CD4-positive, alpha-beta T cell treated with Interferon gamma for 1 hour (primary cell): ENCODE measurements at regions not wholly inside any gene's neighbourhood (a gene's known extent, or its start where the extent isn't known, plus 50 kb on each side); places are given as distances from the start of the nearest gene placed in this dataset.

Experiments
- DNase-seq: peaks from one replicate; pipeline ENCODE4 v3.0.0-alpha.2; 2020

GRCh38 chr12:124456133-124456651 lies 111.2 kb downstream of the NCOR2 start:
- no peak for DNase-seq

- DNase-seq: no peak
Observed at GRCh38 chr12:124455336-124455735, 112.1 kb downstream of the NCOR2 start.

- DNase-seq: peak; percentile 33
Observed at GRCh38 chr12:124454735-124455134, 112.7 kb downstream of the NCOR2 start.

GRCh38 chr12:124454352-124454725 lies 113.1 kb downstream of the NCOR2 start:
- no peak for DNase-seq

- peak; percentile 90 for DNase-seq
Observed at GRCh38 chr12:124453419-124454351, 113.7 kb downstream of the NCOR2 start.

GRCh38 chr12:124452576-124453331 lies 114.7 kb downstream of the NCOR2 start:
- no peak for DNase-seq

- no peak for DNase-seq
Observed at GRCh38 chr12:124451637-124452243, 115.7 kb downstream of the NCOR2 start.

- no peak for DNase-seq
Observed at GRCh38 chr12:124451016-124451415, 116.4 kb downstream of the NCOR2 start.

GRCh38 chr12:124450376-124450750 lies 117.0 kb downstream of the NCOR2 start:
- no peak for DNase-seq

GRCh38 chr12:124449623-124450375 lies 117.6 kb downstream of the NCOR2 start:
- DNase-seq: no peak

- DNase-seq: no peak
Observed at GRCh38 chr12:124448955-124449622, 118.3 kb downstream of the NCOR2 start.

GRCh38 chr12:124448241-124448954 lies 119.0 kb downstream of the NCOR2 start:
- no peak for DNase-seq

GRCh38 chr12:124446364-124446763 lies 121.0 kb downstream of the NCOR2 start:
- DNase-seq: no peak

GRCh38 chr12:124445826-124446225 lies 121.6 kb downstream of the NCOR2 start:
- no peak for DNase-seq

- DNase-seq: no peak
Observed at GRCh38 chr12:124445121-124445718, 122.2 kb downstream of the NCOR2 start.

- DNase-seq: no peak
Observed at GRCh38 chr12:124443931-124444712, 123.3 kb downstream of the NCOR2 start.

- DNase-seq: no peak
Observed at GRCh38 chr12:124442772-124443445, 124.5 kb downstream of the NCOR2 start.

GRCh38 chr12:124442281-124442680 lies 125.1 kb downstream of the NCOR2 start:
- DNase-seq: no peak

GRCh38 chr12:124441443-124442194 lies 125.8 kb downstream of the NCOR2 start:
- DNase-seq: no peak
